HEK293 (cell line): ENCODE measurements at regions not wholly inside any gene's neighbourhood (a gene's known extent, or its start where the extent isn't known, plus 50 kb on each side); places are given as distances from the start of the nearest gene placed in this dataset.
A peak's percentile ranks its signal among the peaks of the same experiment; 100 is the strongest.
"Not testable (repeated sequence)": the region's sequence is repeated elsewhere in the genome, so short reads cannot be mapped to it uniquely, and the experiment has no call there.

Experiments
- CTCF ChIA-PET: fragments of 350-600 bp; formaldehyde crosslinking; extraction: SDS; loops from one replicate; lab custom pipeline; 2021; ENCODE audit warnings: antibody characterized with exemption; lab: Yijun Ruan, JAX
- POLR2A ChIA-PET: fragments of 300-600 bp; formaldehyde crosslinking; extraction: SDS; loops from one replicate; lab custom pipeline; 2020; ENCODE audit warnings: antibody characterized with exemption, inconsistent platforms; lab: Yijun Ruan, JAX
- H3K27ac ChIP-seq: fragments of 200-500 bp; sonication (Bioruptor generic); 2 replicates; pipeline ENCODE4 v1.5.1; 2014; ENCODE audit warnings: low read depth, low read length, control low read depth, inconsistent platforms; ENCODE audit errors: extremely low read depth
- H3K36me3 ChIP-seq, 2 experiments: fragments of 200-500 bp in 1 of 2; sonication (Bioruptor generic) in 1 of 2; 1 replicate in 1 of 2; 2 replicates in 1 of 2; pipeline ENCODE4 v1.5.1; 2014 to 2017; ENCODE audit warnings: inconsistent platforms in 2 of 2, low read length in 2 of 2; ENCODE audit not compliant: control insufficient read depth in 2 of 2, insufficient read depth in 1 of 2
- H3K4me1 ChIP-seq: fragments of 200-500 bp; sonication (Bioruptor generic); 2 replicates; pipeline ENCODE4 v1.5.1; 2014; ENCODE audit warnings: mild to moderate bottlenecking, low read length, inconsistent platforms; ENCODE audit not compliant: control insufficient read depth, insufficient read depth
- H3K4me3 ChIP-seq: 2 replicates; pipeline ENCODE4 v1.5.1; 2011; ENCODE audit warnings: low read depth, mild to moderate bottlenecking, control low read depth, low read length, moderate library complexity
- H3K9me3 ChIP-seq: fragments of 200-500 bp; sonication (Bioruptor generic); 2 replicates; pipeline ENCODE4 v1.5.1; 2014; ENCODE audit warnings: low read depth, low read length, inconsistent platforms; ENCODE audit not compliant: control insufficient read depth, insufficient read depth
- BCL11A ChIP-seq: fragments of 450-650 bp; formaldehyde crosslinking; IDR thresholded peaks from 2 replicates; pipeline ENCODE4 v1.5.1; 2016; ENCODE audit warnings: low read depth, missing biosample characterization, missing genetic modification characterization
- GFI1B ChIP-seq: fragments of 450-650 bp; formaldehyde crosslinking; IDR thresholded peaks from 2 replicates; pipeline ENCODE4 v1.5.1; 2016; ENCODE audit warnings: missing biosample characterization, missing genetic modification characterization
- GLIS1 ChIP-seq: fragments of 450-650 bp; formaldehyde crosslinking; IDR thresholded peaks from 2 replicates; pipeline ENCODE4 v1.5.1; 2016; ENCODE audit warnings: missing biosample characterization, missing genetic modification characterization
- GLIS2 ChIP-seq: fragments of 450-650 bp; formaldehyde crosslinking; IDR thresholded peaks from 2 replicates; pipeline ENCODE4 v1.5.1; 2016; ENCODE audit warnings: missing biosample characterization, missing genetic modification characterization
- IKZF3 ChIP-seq: fragments of 450-650 bp; IDR thresholded peaks from 2 replicates; pipeline ENCODE4 v1.5.0; 2018; ENCODE audit warnings: missing biosample characterization, mild to moderate bottlenecking, missing genetic modification characterization, moderate library complexity
- KLF17 ChIP-seq: fragments of 450-650 bp; formaldehyde crosslinking; IDR thresholded peaks from 2 replicates; pipeline ENCODE4 v1.5.1; 2016; ENCODE audit warnings: missing biosample characterization, missing genetic modification characterization
- SP7 ChIP-seq: fragments of 450-650 bp; formaldehyde crosslinking; IDR thresholded peaks from 2 replicates; pipeline ENCODE4 v1.5.1; 2016; ENCODE audit warnings: missing biosample characterization, missing genetic modification characterization
- ZIC2 ChIP-seq: fragments of 450-650 bp; formaldehyde crosslinking; IDR thresholded peaks from 2 replicates; pipeline ENCODE4 v1.5.1; 2016; ENCODE audit warnings: missing biosample characterization, missing genetic modification characterization
- ZNF146 ChIP-seq: fragments of 450-650 bp; formaldehyde crosslinking; IDR thresholded peaks from 2 replicates; pipeline ENCODE4 v1.5.1; 2016; ENCODE audit warnings: missing biosample characterization, missing genetic modification characterization
- ZNF155 ChIP-seq: fragments of 450-650 bp; formaldehyde crosslinking; IDR thresholded peaks from 2 replicates; pipeline ENCODE4 v1.5.1; 2016; ENCODE audit warnings: missing biosample characterization, missing genetic modification characterization
- ZNF274 ChIP-seq, 2 experiments: fragments of 200-500 bp in 1 of 2; fragments of 450-650 bp in 1 of 2; sonication (Bioruptor generic) in 1 of 2; formaldehyde crosslinking in 1 of 2; IDR thresholded peaks; 2 replicates each; pipeline versions ENCODE4 v1.5.1 to v1.6.1; 2014 to 2016; ENCODE audit warnings: borderline replicate concordance in 1 of 2, inconsistent platforms in 1 of 2, low read length in 1 of 2, missing biosample characterization in 1 of 2, missing genetic modification characterization in 1 of 2
- ZNF335 ChIP-seq: fragments of 450-650 bp; formaldehyde crosslinking; conservative IDR thresholded peaks from 2 replicates; pipeline ENCODE4 v1.5.1; 2016; ENCODE audit warnings: missing biosample characterization, missing genetic modification characterization
- ZNF341 ChIP-seq: fragments of 450-650 bp; formaldehyde crosslinking; IDR thresholded peaks from 2 replicates; pipeline ENCODE4; 2016; ENCODE audit warnings: low read depth, missing biosample characterization, missing genetic modification characterization
- ZNF394 ChIP-seq: fragments of 450-650 bp; formaldehyde crosslinking; IDR thresholded peaks from 2 replicates; pipeline ENCODE4 v1.5.1; 2016; ENCODE audit warnings: missing biosample characterization, missing genetic modification characterization, mild to moderate bottlenecking, moderate library complexity, borderline replicate concordance
- ZNF473 ChIP-seq: fragments of 450-650 bp; formaldehyde crosslinking; IDR thresholded peaks from 2 replicates; pipeline ENCODE4 v1.5.1; 2017; ENCODE audit warnings: missing biosample characterization, missing genetic modification characterization
- ZNF530 ChIP-seq: fragments of 450-650 bp; formaldehyde crosslinking; IDR thresholded peaks from 2 replicates; pipeline ENCODE4 v1.5.1; 2016; ENCODE audit warnings: low read depth, missing biosample characterization, missing genetic modification characterization
- ZNF544 ChIP-seq: fragments of 450-650 bp; formaldehyde crosslinking; IDR thresholded peaks from 2 replicates; pipeline ENCODE4 v1.5.0; 2017; ENCODE audit warnings: missing biosample characterization, missing genetic modification characterization
- ZNF843 ChIP-seq: fragments of 450-650 bp; formaldehyde crosslinking; IDR thresholded peaks from 2 replicates; pipeline ENCODE4 v1.5.1; 2016; ENCODE audit warnings: missing biosample characterization, missing genetic modification characterization
- TF ChIP-seq, protein P1 (sequence below): fragments of 450-650 bp; formaldehyde crosslinking; IDR thresholded peaks from 2 replicates; pipeline ENCODE4 v1.5.1; 2016; ENCODE audit warnings: missing biosample characterization, missing genetic modification characterization

DNA sequence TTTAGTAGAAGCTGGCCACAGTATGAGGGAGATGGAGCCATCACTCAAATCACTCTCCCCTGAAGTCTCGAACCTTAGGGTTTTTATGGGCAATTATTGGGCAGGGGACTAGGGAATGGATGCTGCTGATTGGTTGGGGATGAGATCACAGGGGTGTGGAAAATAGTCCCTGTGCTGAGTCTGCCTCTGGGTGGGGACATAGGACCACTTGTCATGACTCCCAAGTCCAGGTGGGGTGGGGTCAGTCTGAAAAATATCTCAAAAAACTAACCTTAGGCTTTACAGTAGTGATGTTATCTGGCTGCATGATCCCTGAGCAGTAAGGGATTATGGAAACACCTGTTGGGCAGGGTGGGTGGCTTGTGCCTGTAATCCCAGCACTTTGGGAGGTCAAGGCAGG lies 98.6 kb downstream of the XRCC2 start:
- Histone ChIP-seq H3K36me3 (no peaks in the 10 kb centered on the region), H3K4me3 (no peak overlapping the region), H3K4me1 (no peaks in the 10 kb centered on the region), H3K27ac (no peak overlapping the region), H3K9me3 (no peaks in the 10 kb centered on the region)
- ChIA-PET POLR2A (no interaction called here), CTCF (interaction anchor here (0.7 kb wide), 2 partner anchors 16 to 246 kb away, joined by 3 to 5 read pairs; no protein-coding TSS in a partner anchor)
- TF ChIP-seq ZNF274 (IDR thresholded peaks at IDR 0.05; ENCODE audit: low read length) (no peak), ZNF274 (tag by site-specific recombination; IDR thresholded peaks at IDR 0.05; ENCODE audit: borderline replicate concordance) (no peak), GFI1B (tag by site-specific recombination) (no peak), ZNF341 (tag by site-specific recombination) (no peak), BCL11A (no peak), ZNF544 (tag by site-specific recombination) (no peak), ZNF530 (no peak), ZNF473 (tag by site-specific recombination) (no peak), ZNF394 (tag by site-specific recombination) (no peak), ZNF155 (tag by site-specific recombination) (no peak)
- TF ChIP-seq, protein P1, sequence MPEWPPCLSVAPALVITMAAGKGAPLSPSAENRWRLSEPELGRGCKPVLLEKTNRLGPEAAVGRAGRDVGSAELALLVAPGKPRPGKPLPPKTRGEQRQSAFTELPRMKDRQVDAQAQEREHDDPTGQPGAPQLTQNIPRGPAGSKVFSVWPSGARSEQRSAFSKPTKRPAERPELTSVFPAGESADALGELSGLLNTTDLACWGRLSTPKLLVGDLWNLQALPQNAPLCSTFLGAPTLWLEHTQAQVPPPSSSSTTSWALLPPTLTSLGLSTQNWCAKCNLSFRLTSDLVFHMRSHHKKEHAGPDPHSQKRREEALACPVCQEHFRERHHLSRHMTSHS (tag by site-specific recombination), result no peak

DNA sequence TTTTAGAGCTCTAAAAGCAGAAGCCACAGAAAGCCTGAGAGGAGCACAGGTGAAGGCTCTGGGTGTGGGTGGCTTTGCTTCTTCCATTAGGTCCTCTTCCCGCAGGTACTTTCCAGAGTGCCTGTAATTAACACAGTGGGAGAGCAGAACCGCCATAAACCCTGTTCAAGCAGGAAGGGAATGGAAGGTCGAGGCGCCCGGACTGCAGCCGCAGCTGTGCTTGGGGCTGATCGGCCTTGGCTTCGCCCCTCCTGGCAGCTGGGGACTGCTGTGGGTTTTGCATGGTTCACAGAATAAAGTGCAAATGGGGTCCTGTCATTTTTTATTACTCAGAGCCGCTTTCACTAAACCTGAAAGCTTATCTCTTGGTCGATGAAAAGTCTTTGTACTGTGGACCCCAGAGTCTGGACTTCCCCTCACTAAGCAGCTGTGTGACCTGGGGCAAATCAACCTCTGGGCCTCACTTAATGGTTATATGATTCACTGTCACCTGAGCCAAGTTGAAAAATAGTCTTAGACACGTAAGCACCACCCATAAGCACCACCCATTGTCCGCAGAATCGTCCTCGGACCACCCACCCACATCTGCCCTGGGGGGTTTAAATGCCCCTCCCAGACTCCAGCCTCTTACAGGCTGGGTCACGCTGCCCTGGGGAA lies 100.9 kb downstream of the XRCC2 start:
- Histone ChIP-seq H3K27ac (no peak overlapping the region), H3K9me3 (no peaks in the 10 kb centered on the region), H3K4me1 (no peaks in the 10 kb centered on the region), H3K36me3 (no peaks in the 10 kb centered on the region), H3K4me3 (no peak overlapping the region)
- TF ChIP-seq SP7 (tag by site-specific recombination), result 0 out of 2 replicates have a peak, but pooled peaks have one; percentile 30
- TF ChIP-seq ZNF146 (tag by site-specific recombination), result no peak
- peak; percentile 52; the same call in 1 of the 2 replicates for TF ChIP-seq GLIS1
- 0 out of 2 replicates have a peak, but pooled peaks have one; percentile 14 for TF ChIP-seq ZNF335
- TF ChIP-seq ZIC2, result peak; percentile 37; the same call in 1 of the 2 replicates
- TF ChIP-seq GLIS2, result no peak
- POLR2A ChIA-PET, result no interaction called here
- CTCF ChIA-PET, result interaction anchor here (0.6 to 1.3 kb wide), 2 partner anchors 14 to 259 kb away, joined by 3 to 4 read pairs; no protein-coding TSS in a partner anchor

GRCh38 chr7:152573186-152573585 lies 102.8 kb downstream of the XRCC2 start:
- H3K36me3 ChIP-seq, H3K4me1 ChIP-seq, H3K9me3 ChIP-seq, POLR2A ChIA-PET, H3K27ac ChIP-seq, H3K4me3 ChIP-seq: not testable (repeated sequence)
- CTCF ChIA-PET, result interaction anchor here (0.6 kb wide), 1 partner anchor 118 kb away, joined by 3 read pairs; no protein-coding TSS in a partner anchor
- peak; percentile 40; the same call in 1 of the 2 replicates for TF ChIP-seq ZNF394 (tag by site-specific recombination)

DNA sequence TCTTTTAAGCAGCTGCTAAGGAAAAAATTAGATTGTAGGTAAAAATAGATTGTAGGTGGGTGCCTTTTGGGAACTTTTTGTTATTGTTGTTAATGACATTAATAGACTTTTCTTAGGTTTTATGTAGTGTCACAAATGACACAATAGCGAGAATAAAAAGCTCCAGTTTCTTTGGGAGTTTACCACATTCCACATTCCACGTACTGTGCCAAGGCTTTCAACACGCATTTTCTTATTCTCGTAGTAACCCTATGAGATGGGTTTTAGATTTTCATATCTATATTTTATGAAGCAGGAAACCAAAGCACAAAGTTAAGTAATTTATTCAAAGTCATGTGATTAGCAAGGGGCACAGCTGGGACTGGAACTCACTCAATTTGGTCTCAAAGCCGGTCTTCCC lies 103.8 kb downstream of the XRCC2 start:
- no peak for TF ChIP-seq ZNF843 (tag by site-specific recombination)
- TF ChIP-seq ZNF146 (tag by site-specific recombination), result no peak
- no peak for TF ChIP-seq KLF17 (tag by site-specific recombination)
- no peak for TF ChIP-seq IKZF3
- TF ChIP-seq, all 188 proteins: peak for 0
- H3K36me3 ChIP-seq, result no peaks in the 10 kb centered on the region
- no peak overlapping the region for H3K4me3 ChIP-seq
- no peaks in the 10 kb centered on the region for H3K4me1 ChIP-seq
- no peak overlapping the region for H3K27ac ChIP-seq
- ChIA-PET POLR2A (no interaction called here), CTCF (no interaction called here)
- H3K9me3 ChIP-seq, result no peaks in the 10 kb centered on the region
